ENCODE measurements at regions not wholly inside any gene's neighbourhood (a gene's known extent, or its start where the extent isn't known, plus 50 kb on each side); places are given as distances from the start of the nearest gene placed in this dataset.
A peak's percentile ranks its signal among the peaks of the same experiment; 100 is the strongest.

DNA sequence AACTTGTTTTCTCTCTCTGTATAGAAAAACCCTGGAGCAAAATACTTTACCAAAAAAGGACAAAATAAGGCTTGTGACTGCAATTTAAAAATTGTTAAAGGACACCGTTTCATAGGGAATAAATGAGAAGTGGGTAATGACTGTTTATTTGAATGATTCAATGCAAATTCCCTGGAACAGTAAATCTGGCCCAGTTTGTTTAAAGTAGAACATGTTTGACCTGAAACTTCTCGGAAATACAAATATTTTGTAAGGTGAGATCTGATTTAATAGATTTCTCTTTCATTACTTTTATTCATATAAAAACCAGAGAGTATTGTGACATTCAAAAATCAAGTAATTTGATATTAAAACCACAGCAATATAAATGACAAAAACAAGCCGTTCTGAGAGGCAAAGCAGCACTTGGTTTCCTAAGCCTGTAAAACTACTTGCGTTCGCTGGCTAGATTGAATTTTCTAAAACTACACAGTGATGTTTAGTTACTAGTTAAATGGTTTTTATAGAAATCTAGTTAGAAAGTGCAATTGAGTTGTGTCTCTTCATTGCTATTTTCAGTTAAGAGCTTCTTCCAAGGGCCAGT lies 76.8 kb upstream of the PITRM1 start:
- intact Hi-C loops (cut with DNase I): loop anchor here (10.0 kb wide), 2 partner anchors 205 to 1405 kb away; no protein-coding TSS in a partner anchor
- TF ChIP-seq POLR2A (IDR thresholded peaks at IDR 0.05) (no peak), POLR2AphosphoS5 (IDR thresholded peaks at IDR 0.05; ENCODE audit: insufficient read depth in 1 of 2, low read depth in 1 of 2) (peak in 1 of 2 donors; percentile 45)
- no peaks in the 10 kb centered on the region for H3K27me3 ChIP-seq
- no peak for DNase-seq (ENCODE audit: extremely low spot score in 2 of 2)
- no peak overlapping the region for H3K4me3 ChIP-seq
- H3K27ac ChIP-seq: peak overlapping the region; percentile 75
- peaks cover 13% of the 10 kb centered on the region for H3K4me1 ChIP-seq
- H3K36me3 ChIP-seq: no peaks in the 10 kb centered on the region
- no peaks in the 10 kb centered on the region for H3K9me3 ChIP-seq

DNA sequence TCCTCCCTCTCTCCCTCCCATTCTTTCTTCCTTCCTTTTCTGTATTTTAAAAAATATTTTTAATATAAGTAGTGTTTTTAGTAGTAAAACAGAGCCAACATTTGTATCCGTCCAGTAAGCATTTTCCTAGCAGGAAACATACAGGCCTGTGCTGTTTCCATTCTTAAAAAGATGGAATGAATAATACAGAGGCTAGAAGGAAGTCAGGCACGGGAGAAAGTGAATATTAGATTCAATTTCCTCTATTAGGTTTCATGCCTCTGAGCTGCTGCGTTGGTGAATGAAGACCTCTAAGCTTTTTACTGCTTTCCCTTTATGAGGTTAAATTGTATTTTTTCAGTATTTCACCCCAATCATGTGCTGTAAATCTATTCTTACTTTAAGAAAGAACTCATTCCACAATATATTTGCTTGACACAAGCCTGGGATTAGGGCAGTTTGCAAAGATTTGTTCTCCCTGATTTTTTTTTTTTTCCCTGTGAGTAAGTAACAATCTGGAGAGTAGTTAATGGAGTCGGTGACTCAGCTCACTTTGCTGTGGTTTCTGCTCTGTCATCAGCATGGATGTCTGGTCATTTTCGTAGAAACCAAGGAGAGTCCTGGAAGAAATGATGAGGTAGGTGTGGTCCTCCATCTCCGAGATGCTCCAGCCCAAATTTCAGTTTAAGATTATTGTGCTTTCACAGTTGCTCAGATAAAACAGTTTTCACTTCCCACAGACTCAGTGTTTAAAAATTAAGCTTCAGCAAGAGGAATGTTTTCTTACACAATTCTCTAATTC lies 76.1 kb upstream of the PITRM1 start:
- no peak for DNase-seq (ENCODE audit: extremely low spot score in 2 of 2)
- no peaks in the 10 kb centered on the region for H3K9me3 ChIP-seq
- no peaks in the 10 kb centered on the region for H3K36me3 ChIP-seq
- H3K4me3 ChIP-seq: no peak overlapping the region
- H3K4me1 ChIP-seq: peaks cover 13% of the 10 kb centered on the region
- peak in 1 of 2 donors; percentile 66 for TF ChIP-seq POLR2AphosphoS5 (IDR thresholded peaks at IDR 0.05; ENCODE audit: insufficient read depth in 1 of 2, low read depth in 1 of 2)
- no peak for TF ChIP-seq CTCF (IDR thresholded peaks at IDR 0.05)
- no peak for TF ChIP-seq POLR2A (IDR thresholded peaks at IDR 0.05)
- peak overlapping the region; percentile 75 for H3K27ac ChIP-seq
- H3K27me3 ChIP-seq: no peaks in the 10 kb centered on the region
- intact Hi-C loops (cut with DNase I): loop anchor here (10.0 kb wide), 2 partner anchors 206 to 1406 kb away; no protein-coding TSS in a partner anchor

DNA sequence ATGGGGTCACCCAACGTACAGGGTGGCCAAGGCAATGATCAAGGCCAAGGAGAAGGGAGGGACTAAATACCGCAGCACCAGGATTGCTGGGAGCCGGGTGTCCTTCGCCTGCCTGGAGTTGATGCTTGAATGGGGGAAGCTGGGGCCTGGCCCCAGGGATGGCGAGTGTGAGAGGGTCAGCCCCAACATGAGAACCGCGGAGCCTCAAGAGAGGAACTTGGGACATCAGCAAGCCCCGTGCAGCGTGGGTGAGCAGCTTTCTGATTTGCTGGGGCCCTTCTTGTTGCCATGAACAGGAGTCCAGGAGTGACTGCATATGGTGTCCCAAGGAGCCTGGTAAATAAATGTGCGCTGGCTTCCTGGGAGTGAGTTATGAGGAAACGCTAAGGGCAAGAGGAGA lies 72.8 kb upstream of the PITRM1 start:
- no peaks in the 10 kb centered on the region for H3K9me3 ChIP-seq
- TF ChIP-seq POLR2A (IDR thresholded peaks at IDR 0.05): no peak
- TF ChIP-seq POLR2AphosphoS5 (IDR thresholded peaks at IDR 0.05; ENCODE audit: insufficient read depth in 1 of 2, low read depth in 1 of 2): no peak
- TF ChIP-seq CTCF (IDR thresholded peaks at IDR 0.05): no peak
- no peaks in the 10 kb centered on the region for H3K36me3 ChIP-seq
- H3K4me3 ChIP-seq: no peak overlapping the region
- no peaks in the 10 kb centered on the region for H3K27me3 ChIP-seq
- peaks cover 13% of the 10 kb centered on the region for H3K4me1 ChIP-seq
- DNase-seq (ENCODE audit: extremely low spot score in 2 of 2): no peak
- no peak overlapping the region for H3K27ac ChIP-seq
- intact Hi-C loops (cut with DNase I): loop anchor here (10.0 kb wide), 2 partner anchors 209 to 1409 kb away; no protein-coding TSS in a partner anchor

DNA sequence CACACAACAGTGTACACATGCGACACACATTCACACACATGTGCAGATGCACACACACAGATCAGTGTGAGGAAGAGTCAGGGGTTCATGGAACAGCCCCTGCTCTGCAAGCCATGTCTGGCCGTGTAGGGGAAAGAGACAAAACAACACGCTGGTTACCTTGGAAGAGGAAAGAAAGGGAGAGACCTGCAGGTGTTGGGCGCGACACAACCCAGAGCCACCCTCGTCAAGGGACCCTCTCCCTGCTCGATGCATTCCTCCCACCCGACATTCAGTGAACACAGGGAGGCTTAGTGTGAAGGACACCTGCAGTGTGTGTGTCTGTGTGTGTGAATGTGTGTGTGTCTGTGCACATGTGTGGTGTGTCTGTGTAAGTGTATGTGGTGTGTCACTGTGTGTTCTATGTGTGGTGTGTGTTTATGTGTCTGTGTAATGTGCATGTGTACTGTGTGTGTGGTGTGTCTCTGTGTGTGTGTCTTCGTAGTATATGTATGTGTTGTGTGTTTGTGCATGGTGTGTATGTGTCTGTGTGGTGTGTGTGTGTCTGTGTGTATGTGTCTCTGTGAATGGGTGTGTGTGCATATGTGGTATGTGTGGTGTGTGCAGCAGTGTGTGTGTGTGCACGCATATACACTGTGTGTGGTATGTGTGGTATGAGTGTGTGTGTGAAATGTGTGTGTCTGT lies 69.5 kb upstream of the PITRM1 start:
- intact Hi-C loops (cut with DNase I): loop anchor here (5.0 to 10.0 kb wide), 3 partner anchors 213 to 1413 kb away; no protein-coding TSS in a partner anchor
- DNase-seq (ENCODE audit: extremely low spot score in 2 of 2): no peak

More for the DNA sequence above, 69.5 kb upstream of the PITRM1 start:
- no peak overlapping the region for H3K27ac ChIP-seq
- no peaks in the 10 kb centered on the region for H3K36me3 ChIP-seq
- H3K27me3 ChIP-seq: no peaks in the 10 kb centered on the region
- TF ChIP-seq POLR2A (IDR thresholded peaks at IDR 0.05): no peak
- TF ChIP-seq POLR2AphosphoS5 (IDR thresholded peaks at IDR 0.05; ENCODE audit: insufficient read depth in 1 of 2, low read depth in 1 of 2): no peak
- TF ChIP-seq CTCF (IDR thresholded peaks at IDR 0.05): no peak
- no peaks in the 10 kb centered on the region for H3K9me3 ChIP-seq
- H3K4me1 ChIP-seq: no peaks in the 10 kb centered on the region
- no peak overlapping the region for H3K4me3 ChIP-seq

Data from vagina (tissue), 2 donors.